Kidney capillary endothelial cell (primary cell): ENCODE measurements at regions not wholly inside any gene's neighbourhood (a gene's known extent, or its start where the extent isn't known, plus 50 kb on each side); places are given as distances from the start of the nearest gene placed in this dataset.

ENCODE experiments used
- DNase-seq: peaks from one replicate; pipeline ENCODE4 v3.0.0-alpha.2; 2018; ENCODE audit warnings: low spot score

DNA sequence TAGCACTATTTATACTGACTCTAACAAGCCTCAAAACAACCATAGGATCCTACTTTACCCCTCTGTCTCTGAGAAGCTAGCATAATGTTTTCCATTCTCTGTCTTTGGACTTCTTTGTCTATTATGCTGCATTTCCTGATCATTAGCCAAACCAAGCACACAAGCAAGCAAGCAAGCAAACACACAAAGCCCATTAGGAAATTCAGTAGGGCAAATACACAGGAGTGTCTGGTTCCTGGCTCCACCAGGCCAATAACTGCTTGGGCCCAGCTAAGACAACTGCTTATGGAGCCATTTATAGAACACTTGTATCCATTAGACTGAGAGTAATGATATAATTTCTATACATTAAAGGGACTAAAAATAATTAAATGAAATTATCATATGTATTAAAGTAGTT lies 952.9 kb upstream of the EPHA7 start:
- DNase-seq = no peak

GRCh38 chr6:94367316-94367715 lies 948.0 kb upstream of the EPHA7 start:
- DNase-seq = no peak

GRCh38 chr6:94362061-94362864 lies 942.9 kb upstream of the EPHA7 start:
- no peak for DNase-seq

- no peak for DNase-seq
These were observed 942.1 kb upstream of the EPHA7 start for GRCh38 chr6:94361304-94362060.

DNA sequence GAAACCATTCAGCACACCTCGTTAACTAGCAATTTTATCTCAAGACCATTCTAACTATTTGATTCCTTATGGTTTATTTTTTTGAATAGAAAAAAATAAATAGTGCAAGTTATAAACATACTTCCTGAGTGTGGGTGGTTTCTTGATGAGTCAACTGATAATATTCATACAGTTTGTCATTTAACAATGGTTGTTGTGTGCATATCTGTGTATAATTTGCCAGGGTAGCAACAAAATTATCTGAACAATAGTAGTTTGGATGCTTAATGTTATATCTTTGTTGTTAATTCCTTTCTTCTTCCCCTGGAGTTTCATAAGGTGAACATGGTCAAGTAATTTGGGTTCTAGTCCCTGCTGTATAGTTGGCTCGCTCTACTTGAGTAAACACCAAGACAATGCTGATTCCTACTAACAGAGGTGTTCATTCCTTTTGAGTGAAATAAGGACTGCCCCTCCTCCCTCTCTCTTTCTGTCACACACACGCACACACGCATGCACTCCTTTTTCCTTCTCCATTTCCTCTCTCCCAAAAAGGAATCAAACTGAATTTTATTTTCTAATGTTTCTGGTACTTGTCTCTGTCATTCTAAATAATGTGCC lies 938.1 kb upstream of the EPHA7 start:
- peak; percentile 18 for DNase-seq

- DNase-seq = no peak
These were observed 931.5 kb upstream of the EPHA7 start for GRCh38 chr6:94350833-94351232.

GRCh38 chr6:94349227-94349626 lies 929.9 kb upstream of the EPHA7 start:
- no peak for DNase-seq

DNA sequence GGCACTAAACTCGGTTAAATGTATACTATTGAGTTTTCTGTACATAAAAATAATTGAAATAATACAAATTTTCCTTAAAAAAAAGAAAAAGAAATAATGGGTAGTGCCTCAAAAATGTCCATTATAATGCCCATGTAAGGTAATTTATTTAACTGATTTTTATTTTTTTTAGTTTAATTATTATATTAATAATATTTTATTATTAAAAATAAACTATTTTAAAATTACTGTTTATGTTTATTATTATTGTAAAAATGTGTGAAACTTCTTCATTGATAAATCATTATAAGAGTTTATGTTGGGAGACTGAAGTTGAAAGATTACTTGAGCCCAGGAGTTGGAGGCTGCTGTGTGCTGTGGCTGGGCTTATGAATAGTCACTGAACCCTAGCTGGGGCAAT lies 925.5 kb upstream of the EPHA7 start:
- no peak for DNase-seq

- DNase-seq = no peak
These were observed 921.8 kb upstream of the EPHA7 start for GRCh38 chr6:94341173-94341572.

DNA sequence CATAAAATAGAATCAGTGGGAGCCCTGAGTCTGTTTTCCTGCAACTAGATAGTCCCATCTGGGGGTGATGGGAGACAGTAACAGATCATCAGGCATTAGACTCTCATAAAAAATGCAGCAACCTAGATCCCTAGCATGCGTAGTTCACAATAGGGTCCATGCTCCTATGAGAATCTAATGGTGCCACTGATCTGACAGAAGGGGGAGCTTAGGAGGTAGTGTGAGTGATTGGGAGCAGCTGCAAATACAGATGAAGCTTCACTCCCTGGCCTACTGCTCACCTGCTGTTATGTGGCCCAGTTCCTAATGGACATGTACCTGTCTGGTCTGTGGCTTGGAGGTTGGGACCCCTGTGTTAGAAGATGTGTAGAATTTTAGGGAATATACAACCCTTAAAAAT lies 904.5 kb upstream of the EPHA7 start:
- DNase-seq = peak; percentile 13

GRCh38 chr6:94300424-94301144 lies 881.2 kb upstream of the EPHA7 start:
- DNase-seq = no peak

- DNase-seq = no peak
These were observed 869.8 kb upstream of the EPHA7 start for GRCh38 chr6:94289131-94289530.

DNA sequence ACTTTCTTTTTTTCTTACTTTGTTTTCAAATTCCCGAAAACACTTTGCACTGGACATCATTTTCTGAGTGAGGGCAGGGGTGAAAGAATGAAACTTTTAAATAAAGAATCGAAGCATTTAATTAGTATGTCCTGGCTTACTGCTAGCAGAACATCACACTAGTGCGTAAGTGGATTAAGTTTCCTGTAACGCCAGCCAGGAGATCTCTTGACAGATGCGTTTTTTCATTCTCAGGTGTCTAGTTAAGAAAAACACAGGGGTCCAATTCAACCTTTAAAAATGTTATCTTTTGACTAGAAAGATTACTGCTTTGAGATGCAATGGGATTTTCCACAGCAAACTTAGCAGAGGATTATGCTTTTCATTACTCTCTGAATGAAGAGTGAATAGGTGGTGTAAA lies 858.8 kb upstream of the EPHA7 start:
- DNase-seq = no peak

GRCh38 chr6:94272327-94272726 lies 853.0 kb upstream of the EPHA7 start:
- no peak for DNase-seq

- no peak for DNase-seq
These were observed 851.0 kb upstream of the EPHA7 start for GRCh38 chr6:94270091-94270948.

DNA sequence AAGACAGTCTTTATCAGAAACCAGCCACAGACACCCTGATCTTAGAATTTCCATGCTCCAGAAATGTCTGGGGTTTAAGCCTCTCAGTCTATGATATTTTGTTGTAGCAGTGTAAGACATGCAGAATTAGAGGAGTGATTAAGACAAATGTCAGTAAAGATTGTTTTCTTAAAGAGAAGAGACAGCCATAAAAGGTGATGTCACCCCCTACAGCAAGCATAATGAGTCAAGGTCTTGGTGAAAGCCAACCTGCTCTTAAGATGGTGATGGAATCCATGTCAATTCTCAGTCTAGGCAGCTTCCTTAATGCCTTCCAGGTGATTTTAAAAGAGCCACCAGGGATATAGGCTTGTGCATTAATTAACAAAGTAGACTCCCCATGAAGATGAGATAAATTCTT lies 849.9 kb upstream of the EPHA7 start:
- no peak for DNase-seq

- DNase-seq = no peak
These were observed 841.4 kb upstream of the EPHA7 start for GRCh38 chr6:94260765-94261164.

- peak; percentile 10 for DNase-seq
These were observed 835.3 kb upstream of the EPHA7 start for GRCh38 chr6:94254689-94255088.

GRCh38 chr6:94251878-94252277 lies 832.5 kb upstream of the EPHA7 start:
- no peak for DNase-seq

DNA sequence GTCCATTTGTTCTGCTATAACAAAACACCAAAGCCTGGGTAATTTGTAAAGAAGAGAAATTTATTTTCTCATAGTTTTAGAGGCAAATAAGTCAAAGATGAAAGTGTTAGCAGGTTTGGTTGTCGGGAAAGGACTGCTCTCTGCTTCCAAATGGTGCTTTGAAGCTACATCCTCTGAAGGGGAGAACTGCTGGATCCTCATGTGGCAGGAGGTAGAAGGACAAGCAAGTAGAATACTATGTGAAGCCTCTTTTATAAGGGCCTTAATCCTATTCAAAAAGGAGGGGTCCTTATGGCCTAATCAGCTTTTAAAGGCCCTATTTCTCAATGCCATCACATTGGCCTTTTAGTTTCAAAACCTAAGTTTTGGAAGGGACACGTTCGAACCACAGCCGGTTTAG lies 826.0 kb upstream of the EPHA7 start:
- DNase-seq = no peak

GRCh38 chr6:94238868-94239267 lies 819.5 kb upstream of the EPHA7 start:
- no peak for DNase-seq

GRCh38 chr6:94227741-94228140 lies 808.4 kb upstream of the EPHA7 start:
- DNase-seq = no peak
